Keratinocyte (primary cell): ENCODE measurements at regions not wholly inside any gene's neighbourhood (a gene's known extent, or its start where the extent isn't known, plus 50 kb on each side); places are given as distances from the start of the nearest gene placed in this dataset.

Experiments
- DNase-seq: peaks from one replicate; pipeline ENCODE4 v3.0.0-alpha.2; 2011; ENCODE audit warnings: low read depth, missing footprints, low spot score
- FAIRE-seq: peaks from 2 replicates; lab custom pipeline; 2011; peaks lifted over from hg19 to GRCh38; lab: Jason Lieb, UNC
- H2AFZ ChIP-seq: 2 replicates; pipeline ENCODE4 v1.6.0; 2012; ENCODE audit warnings: low read length, control low read depth, inconsistent platforms; ENCODE audit not compliant: control insufficient read depth
- H3K27ac ChIP-seq: 2 replicates; pipeline ENCODE4 v1.5.1; 2011; ENCODE audit warnings: low read length; ENCODE audit not compliant: control insufficient read depth, insufficient read depth
- H3K27me3 ChIP-seq: 3 replicates; pipeline ENCODE4 v1.6.0; 2011; ENCODE audit warnings: low read length; ENCODE audit not compliant: control insufficient read depth, insufficient read depth; ENCODE audit errors: extremely low read depth
- H3K36me3 ChIP-seq, 2 experiments: 2 replicates in 1 of 2; 3 replicates in 1 of 2; pipeline ENCODE4 v1.5.1; 2011; ENCODE audit warnings: low read length in 2 of 2, mild to moderate bottlenecking in 1 of 2; ENCODE audit not compliant: control insufficient read depth in 2 of 2, insufficient read depth in 2 of 2; ENCODE audit errors: extremely low read depth in 1 of 2
- H3K4me1 ChIP-seq: 3 replicates; pipeline ENCODE4 v1.5.1; 2011; ENCODE audit warnings: low read length; ENCODE audit not compliant: control insufficient read depth, insufficient read depth; ENCODE audit errors: extremely low read depth
- H3K4me2 ChIP-seq: 3 replicates; pipeline ENCODE4 v1.6.0; 2011; ENCODE audit warnings: low read depth, low read length; ENCODE audit not compliant: control insufficient read depth, insufficient read depth; ENCODE audit errors: extremely low read depth
- H3K4me3 ChIP-seq, 3 experiments: fragments of 200-600 bp in 1 of 3; sonication (generic) in 1 of 3; 2 replicates in 2 of 3; 3 replicates in 1 of 3; pipeline ENCODE4 v1.5.1; 2011 to 2016; ENCODE audit warnings: low read length in 3 of 3, mild to moderate bottlenecking in 3 of 3, control low read depth in 2 of 3, inconsistent platforms in 1 of 3, low read depth in 1 of 3, mixed read lengths in 1 of 3, mixed run types in 1 of 3, moderate library complexity in 1 of 3; ENCODE audit not compliant: control insufficient read depth in 2 of 3, insufficient read depth in 2 of 3; ENCODE audit errors: extremely low read depth in 1 of 3
- H3K79me2 ChIP-seq: 2 replicates; pipeline ENCODE4 v1.6.0; 2012; ENCODE audit warnings: low read length; ENCODE audit not compliant: control insufficient read depth, insufficient read depth
- H3K9ac ChIP-seq: 3 replicates; pipeline ENCODE4 v1.6.0; 2011; ENCODE audit warnings: low read length; ENCODE audit not compliant: control insufficient read depth, insufficient read depth; ENCODE audit errors: extremely low read depth
- H3K9me1 ChIP-seq: 3 replicates; pipeline ENCODE4 v1.6.0; 2011; ENCODE audit warnings: low read length; ENCODE audit not compliant: control insufficient read depth, insufficient read depth; ENCODE audit errors: extremely low read depth
- H3K9me3 ChIP-seq: 2 replicates; pipeline ENCODE4 v1.5.1; 2012; ENCODE audit warnings: low read depth, low read length; ENCODE audit not compliant: control insufficient read depth
- H4K20me1 ChIP-seq: 3 replicates; pipeline ENCODE4 v1.6.0; 2011; ENCODE audit warnings: low read length; ENCODE audit not compliant: control insufficient read depth, insufficient read depth; ENCODE audit errors: extremely low read depth
- CTCF ChIP-seq, 3 experiments: IDR thresholded peaks in 1 of 3; conservative IDR thresholded peaks in 1 of 3; optimal IDR thresholded peaks in 1 of 3; 2 replicates in 2 of 3; 3 replicates in 1 of 3; pipeline versions ENCODE3 to v1.5.1; 2011; ENCODE audit warnings: low read length in 3 of 3, mild to moderate bottlenecking in 3 of 3, moderate library complexity in 2 of 3, control low read depth in 1 of 3, inconsistent platforms in 1 of 3; ENCODE audit not compliant: insufficient read depth in 2 of 3; ENCODE audit errors: extremely low read depth in 1 of 3
- EZH2 ChIP-seq: IDR thresholded peaks from one replicate; pipeline ENCODE4 v1.6.1; 2012; ENCODE audit warnings: inconsistent platforms, mild to moderate bottlenecking, low read length, moderate library complexity
- dilution Hi-C: fragments of 300-500 bp; cut with MboI; formaldehyde crosslinking; loops from one replicate; pipeline ENCODE4 v1.7.0; 2020; ENCODE audit warnings: low sequenced_read_pairs; ENCODE audit not compliant: extremely low pct_ligation_motif_present

- Histone ChIP-seq H2AFZ (no peak overlapping the region), H3K79me2 (no peaks in the 10 kb centered on the region), H3K9me1 (no peaks in the 10 kb centered on the region), H4K20me1 (no peaks in the 10 kb centered on the region), H3K4me3 (no peak overlapping the region), H3K9me3 (no peaks in the 10 kb centered on the region), H3K27me3 (no peaks in the 10 kb centered on the region), H3K9ac (no peak overlapping the region), H3K4me1 (peaks cover 7% of the 10 kb centered on the region), H3K27ac (no peak overlapping the region), H3K4me2 (no peak overlapping the region), H3K36me3 (no peaks in the 10 kb centered on the region)
- FAIRE-seq = no peak
- TF ChIP-seq EZH2 (no peak), CTCF (optimal IDR thresholded peaks at IDR 0.05 in 1 of 3, IDR thresholded peaks at IDR 0.05 in 1 of 3, conservative IDR thresholded peaks at IDR 0.05 in 1 of 3; ENCODE audit: extremely low read depth in 1 of 3, insufficient read depth in 2 of 3, low read length in 3 of 3) (no peak)
- dilution Hi-C loops = no loop called here
- no peak for DNase-seq
Measured at GRCh38 chr5:82639393-82640144, 361.4 kb upstream of the RPS23 start.

- H3K9me3 ChIP-seq = no peaks in the 10 kb centered on the region
- no peaks in the 10 kb centered on the region for H4K20me1 ChIP-seq
- no peak overlapping the region for H3K4me3 ChIP-seq
- no peak overlapping the region for H3K27ac ChIP-seq
- peaks cover 7% of the 10 kb centered on the region for H3K4me1 ChIP-seq
- no peak overlapping the region for H3K9ac ChIP-seq
- H2AFZ ChIP-seq = no peak overlapping the region
- DNase-seq = no peak
- TF ChIP-seq EZH2 = no peak
- TF ChIP-seq CTCF (optimal IDR thresholded peaks at IDR 0.05 in 1 of 3, IDR thresholded peaks at IDR 0.05 in 1 of 3, conservative IDR thresholded peaks at IDR 0.05 in 1 of 3; ENCODE audit: extremely low read depth in 1 of 3, insufficient read depth in 2 of 3, low read length in 3 of 3) = no peak
- no peaks in the 10 kb centered on the region for H3K79me2 ChIP-seq
- dilution Hi-C loops = no loop called here
- H3K27me3 ChIP-seq = no peaks in the 10 kb centered on the region
- H3K9me1 ChIP-seq = no peaks in the 10 kb centered on the region
- no peak for FAIRE-seq
- no peak overlapping the region for H3K4me2 ChIP-seq
- H3K36me3 ChIP-seq = no peaks in the 10 kb centered on the region
Measured at GRCh38 chr5:82636591-82636990, 358.4 kb upstream of the RPS23 start.
